Esophagus squamous epithelium (tissue), 4 donors: ENCODE measurements at regions not wholly inside any gene's neighbourhood (a gene's known extent, or its start where the extent isn't known, plus 50 kb on each side); places are given as distances from the start of the nearest gene placed in this dataset.

ENCODE experiments used
- CTCF ChIP-seq, 6 experiments: fragments of 450-650 bp in 4 of 6; fragments of 200-600 bp in 2 of 6; sonication (generic) in 2 of 6; IDR thresholded peaks; one replicate each; pipeline ENCODE4 v1.5.1; 2016 to 2019; ENCODE audit warnings: antibody characterized with exemption in 6 of 6, mild to moderate bottlenecking in 4 of 6, moderate library complexity in 4 of 6
- POLR2A ChIP-seq, 4 donors: fragments of 450-650 bp; IDR thresholded peaks; one replicate each; pipeline ENCODE4 v1.6.1; 2017; ENCODE audit warnings: antibody characterized with exemption in 4 of 4, mild to moderate bottlenecking in 4 of 4, moderate library complexity in 3 of 4

- TF ChIP-seq CTCF (IDR thresholded peaks at IDR 0.05) (no peak), POLR2A (IDR thresholded peaks at IDR 0.05) (no peak)
These were observed 138.9 kb upstream of the RFC3 start for GRCh38 chr13:33678906-33679657.
